ENCODE measurements at regions not wholly inside any gene's neighbourhood (a gene's known extent, or its start where the extent isn't known, plus 50 kb on each side); places are given as distances from the start of the nearest gene placed in this dataset.

- Histone ChIP-seq H2BK5ac (ENCODE audit: low read depth, low read length, poor library complexity, severe bottlenecking) (no peak overlapping the region), H2AFZ (replicated peaks; ENCODE audit: low read length, poor library complexity) (no peak overlapping the region), H3K4ac (ENCODE audit: low read depth, low read length) (no peak overlapping the region), H3K9me3 (ENCODE audit: control insufficient read depth, insufficient read depth, low read length) (peaks cover 3% of the 10 kb centered on the region; the same call in 1 of the 2 replicates), H2AK5ac (ENCODE audit: low read depth, low read length) (no peak overlapping the region), H3K4me1 (ENCODE audit: control insufficient read depth, insufficient read depth, low read length) (no peaks in the 10 kb centered on the region), H4K5ac (ENCODE audit: low read depth, low read length) (no peak overlapping the region), H3K18ac (ENCODE audit: low read depth, low read length) (no peak overlapping the region), H3K14ac (replicated peaks; ENCODE audit: low read depth, low read length) (no peak overlapping the region), H3K27ac (ENCODE audit: insufficient read depth, low read length) (no peak overlapping the region), H3K56ac (ENCODE audit: extremely low read depth, insufficient read depth, low read length) (no peak overlapping the region), H2BK20ac (ENCODE audit: low read depth, low read length) (no peak overlapping the region), H3K23ac (ENCODE audit: low read depth, low read length) (no peak overlapping the region), H3K27me3 (ENCODE audit: control insufficient read depth, insufficient read depth, low read length) (no peaks in the 10 kb centered on the region), H3K36me3 (ENCODE audit: control insufficient read depth, insufficient read depth, low read length) (no peaks in the 10 kb centered on the region), H3K9me1 (ENCODE audit: insufficient read depth, low read length) (no peaks in the 10 kb centered on the region), H4K20me1 (ENCODE audit: insufficient read depth, low read length) (no peaks in the 10 kb centered on the region), H3K79me1 (ENCODE audit: low read depth in 1 of 2, low read length in 2 of 2) (no peaks in the 10 kb centered on the region), H3K4me2 (ENCODE audit: low read depth, low read length) (no peak overlapping the region), H2BK120ac (ENCODE audit: low read depth, low read length) (no peak overlapping the region), H4K8ac (ENCODE audit: low read depth in 2 of 2, low read length in 2 of 2) (no peak overlapping the region), H4K91ac (ENCODE audit: insufficient read depth, low read depth, low read length) (no peak overlapping the region), H3K9ac (ENCODE audit: low read depth, low read length) (no peak overlapping the region), H2AK9ac (replicated peaks; ENCODE audit: low read depth, low read length, poor library complexity) (no peak overlapping the region), H2BK15ac (ENCODE audit: low read depth, low read length) (no peak overlapping the region), H3K4me3 (ENCODE audit: insufficient read depth, low read depth, low read length) (no peak overlapping the region)
- BruUV-seq (replicated peaks) = no TSS peak
- ATAC-seq (ENCODE audit: low read depth) = no peak
- no peak for TF ChIP-seq CEBPB (IDR thresholded peaks at IDR 0.05; ENCODE audit: low read depth, low read length)
- TF ChIP-seq RFX5 (IDR thresholded peaks at IDR 0.05; ENCODE audit: low read depth, low read length) = no peak
- no peak for TF ChIP-seq MAFK (IDR thresholded peaks at IDR 0.05; ENCODE audit: low read depth, low read length)
- TF ChIP-seq, protein P1, sequence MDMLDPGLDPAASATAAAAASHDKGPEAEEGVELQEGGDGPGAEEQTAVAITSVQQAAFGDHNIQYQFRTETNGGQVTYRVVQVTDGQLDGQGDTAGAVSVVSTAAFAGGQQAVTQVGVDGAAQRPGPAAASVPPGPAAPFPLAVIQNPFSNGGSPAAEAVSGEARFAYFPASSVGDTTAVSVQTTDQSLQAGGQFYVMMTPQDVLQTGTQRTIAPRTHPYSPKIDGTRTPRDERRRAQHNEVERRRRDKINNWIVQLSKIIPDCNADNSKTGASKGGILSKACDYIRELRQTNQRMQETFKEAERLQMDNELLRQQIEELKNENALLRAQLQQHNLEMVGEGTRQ (IDR thresholded peaks at IDR 0.05; ENCODE audit: low read depth, low read length) = no peak
- no peak for TF ChIP-seq MAZ (IDR thresholded peaks at IDR 0.05; ENCODE audit: borderline replicate concordance, low read depth, low read length)
- TF ChIP-seq POLR2A (IDR thresholded peaks at IDR 0.05; ENCODE audit: low read depth, low read length) = no peak
- no peak for TF ChIP-seq MXI1 (IDR thresholded peaks at IDR 0.05; ENCODE audit: borderline replicate concordance, low read depth, low read length)
- no peak for TF ChIP-seq NFE2L2 (IDR thresholded peaks at IDR 0.05; ENCODE audit: low read depth, low read length)
- no peak for TF ChIP-seq CHD1 (IDR thresholded peaks at IDR 0.05; ENCODE audit: low read depth, low read length)
- TF ChIP-seq RCOR1 (IDR thresholded peaks at IDR 0.05; ENCODE audit: insufficient replicate concordance, low read length) = no peak
- TF ChIP-seq, protein P2, sequence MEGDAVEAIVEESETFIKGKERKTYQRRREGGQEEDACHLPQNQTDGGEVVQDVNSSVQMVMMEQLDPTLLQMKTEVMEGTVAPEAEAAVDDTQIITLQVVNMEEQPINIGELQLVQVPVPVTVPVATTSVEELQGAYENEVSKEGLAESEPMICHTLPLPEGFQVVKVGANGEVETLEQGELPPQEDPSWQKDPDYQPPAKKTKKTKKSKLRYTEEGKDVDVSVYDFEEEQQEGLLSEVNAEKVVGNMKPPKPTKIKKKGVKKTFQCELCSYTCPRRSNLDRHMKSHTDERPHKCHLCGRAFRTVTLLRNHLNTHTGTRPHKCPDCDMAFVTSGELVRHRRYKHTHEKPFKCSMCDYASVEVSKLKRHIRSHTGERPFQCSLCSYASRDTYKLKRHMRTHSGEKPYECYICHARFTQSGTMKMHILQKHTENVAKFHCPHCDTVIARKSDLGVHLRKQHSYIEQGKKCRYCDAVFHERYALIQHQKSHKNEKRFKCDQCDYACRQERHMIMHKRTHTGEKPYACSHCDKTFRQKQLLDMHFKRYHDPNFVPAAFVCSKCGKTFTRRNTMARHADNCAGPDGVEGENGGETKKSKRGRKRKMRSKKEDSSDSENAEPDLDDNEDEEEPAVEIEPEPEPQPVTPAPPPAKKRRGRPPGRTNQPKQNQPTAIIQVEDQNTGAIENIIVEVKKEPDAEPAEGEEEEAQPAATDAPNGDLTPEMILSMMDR (conservative IDR thresholded peaks at IDR 0.05; ENCODE audit: low read depth, low read length) = no peak
- intact Hi-C loops (cut with micrococcal nuclease) (no loop called here), dilution Hi-C loops (cut with HindIII; ENCODE audit: low sequenced_read_pairs, unreplicated experiment) (no loop called here), in situ Hi-C loops (cut with MboI; ENCODE audit: low sequenced_read_pairs) (no loop called here)
- no peak for DNase-seq
- ChIA-PET CTCF (no interaction called here), POLR2A (ENCODE audit: unreplicated experiment) (no interaction called here)
- WGBS, 2 experiments (ENCODE audit: extremely low coverage in 2 of 2, insufficient read length in 1 of 2) = no CpG with 5 or more reads among the region's 2 CpGs
Observed at GRCh38 chr18:27276479-27276878, 91.4 kb upstream of the CHST9 start.
